ENCODE measurements at regions not wholly inside any gene's neighbourhood (a gene's known extent, or its start where the extent isn't known, plus 50 kb on each side); places are given as distances from the start of the nearest gene placed in this dataset.

DNA sequence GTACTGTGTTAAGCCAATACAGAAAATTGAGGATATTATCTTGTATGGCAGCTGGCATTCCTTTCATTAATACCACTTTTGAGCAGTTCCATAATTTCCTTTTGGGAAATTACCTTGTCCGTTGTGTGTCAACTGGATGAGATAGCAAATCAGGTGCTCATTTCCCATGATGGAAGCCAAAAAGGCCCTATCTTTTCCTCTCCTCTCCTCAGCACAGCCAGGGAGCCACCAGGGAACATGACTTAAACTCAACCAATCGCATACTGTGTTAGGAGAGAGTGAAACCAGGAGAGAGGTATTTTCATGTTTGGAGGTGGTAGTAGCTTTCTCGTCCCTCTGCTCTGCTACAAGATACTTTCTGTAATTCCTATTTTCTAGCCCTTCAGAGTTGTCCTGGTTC lies 96.1 kb upstream of the TOX3 start:
- no peak for FAIRE-seq
- no peak for TF ChIP-seq SMAD3 (CRISPR knock-in tag; IDR thresholded peaks at IDR 0.05)
- TF ChIP-seq, protein P1, sequence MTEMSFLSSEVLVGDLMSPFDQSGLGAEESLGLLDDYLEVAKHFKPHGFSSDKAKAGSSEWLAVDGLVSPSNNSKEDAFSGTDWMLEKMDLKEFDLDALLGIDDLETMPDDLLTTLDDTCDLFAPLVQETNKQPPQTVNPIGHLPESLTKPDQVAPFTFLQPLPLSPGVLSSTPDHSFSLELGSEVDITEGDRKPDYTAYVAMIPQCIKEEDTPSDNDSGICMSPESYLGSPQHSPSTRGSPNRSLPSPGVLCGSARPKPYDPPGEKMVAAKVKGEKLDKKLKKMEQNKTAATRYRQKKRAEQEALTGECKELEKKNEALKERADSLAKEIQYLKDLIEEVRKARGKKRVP (CRISPR knock-in tag; IDR thresholded peaks at IDR 0.05), result no peak
- no peak for TF ChIP-seq ZNF703 (CRISPR knock-in tag; IDR thresholded peaks at IDR 0.05; ENCODE audit: borderline replicate concordance)
- TF ChIP-seq HNRNPH1 (optimal IDR thresholded peaks at IDR 0.05; ENCODE audit: low read depth, low read length), result no peak
- TF ChIP-seq, protein P2, sequence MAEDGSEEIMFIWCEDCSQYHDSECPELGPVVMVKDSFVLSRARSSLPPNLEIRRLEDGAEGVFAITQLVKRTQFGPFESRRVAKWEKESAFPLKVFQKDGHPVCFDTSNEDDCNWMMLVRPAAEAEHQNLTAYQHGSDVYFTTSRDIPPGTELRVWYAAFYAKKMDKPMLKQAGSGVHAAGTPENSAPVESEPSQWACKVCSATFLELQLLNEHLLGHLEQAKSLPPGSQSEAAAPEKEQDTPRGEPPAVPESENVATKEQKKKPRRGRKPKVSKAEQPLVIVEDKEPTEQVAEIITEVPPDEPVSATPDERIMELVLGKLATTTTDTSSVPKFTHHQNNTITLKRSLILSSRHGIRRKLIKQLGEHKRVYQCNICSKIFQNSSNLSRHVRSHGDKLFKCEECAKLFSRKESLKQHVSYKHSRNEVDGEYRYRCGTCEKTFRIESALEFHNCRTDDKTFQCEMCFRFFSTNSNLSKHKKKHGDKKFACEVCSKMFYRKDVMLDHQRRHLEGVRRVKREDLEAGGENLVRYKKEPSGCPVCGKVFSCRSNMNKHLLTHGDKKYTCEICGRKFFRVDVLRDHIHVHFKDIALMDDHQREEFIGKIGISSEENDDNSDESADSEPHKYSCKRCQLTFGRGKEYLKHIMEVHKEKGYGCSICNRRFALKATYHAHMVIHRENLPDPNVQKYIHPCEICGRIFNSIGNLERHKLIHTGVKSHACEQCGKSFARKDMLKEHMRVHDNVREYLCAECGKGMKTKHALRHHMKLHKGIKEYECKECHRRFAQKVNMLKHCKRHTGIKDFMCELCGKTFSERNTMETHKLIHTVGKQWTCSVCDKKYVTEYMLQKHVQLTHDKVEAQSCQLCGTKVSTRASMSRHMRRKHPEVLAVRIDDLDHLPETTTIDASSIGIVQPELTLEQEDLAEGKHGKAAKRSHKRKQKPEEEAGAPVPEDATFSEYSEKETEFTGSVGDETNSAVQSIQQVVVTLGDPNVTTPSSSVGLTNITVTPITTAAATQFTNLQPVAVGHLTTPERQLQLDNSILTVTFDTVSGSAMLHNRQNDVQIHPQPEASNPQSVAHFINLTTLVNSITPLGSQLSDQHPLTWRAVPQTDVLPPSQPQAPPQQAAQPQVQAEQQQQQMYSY (CRISPR knock-in tag; IDR thresholded peaks at IDR 0.05), result no peak
- TF ChIP-seq, protein P3, sequence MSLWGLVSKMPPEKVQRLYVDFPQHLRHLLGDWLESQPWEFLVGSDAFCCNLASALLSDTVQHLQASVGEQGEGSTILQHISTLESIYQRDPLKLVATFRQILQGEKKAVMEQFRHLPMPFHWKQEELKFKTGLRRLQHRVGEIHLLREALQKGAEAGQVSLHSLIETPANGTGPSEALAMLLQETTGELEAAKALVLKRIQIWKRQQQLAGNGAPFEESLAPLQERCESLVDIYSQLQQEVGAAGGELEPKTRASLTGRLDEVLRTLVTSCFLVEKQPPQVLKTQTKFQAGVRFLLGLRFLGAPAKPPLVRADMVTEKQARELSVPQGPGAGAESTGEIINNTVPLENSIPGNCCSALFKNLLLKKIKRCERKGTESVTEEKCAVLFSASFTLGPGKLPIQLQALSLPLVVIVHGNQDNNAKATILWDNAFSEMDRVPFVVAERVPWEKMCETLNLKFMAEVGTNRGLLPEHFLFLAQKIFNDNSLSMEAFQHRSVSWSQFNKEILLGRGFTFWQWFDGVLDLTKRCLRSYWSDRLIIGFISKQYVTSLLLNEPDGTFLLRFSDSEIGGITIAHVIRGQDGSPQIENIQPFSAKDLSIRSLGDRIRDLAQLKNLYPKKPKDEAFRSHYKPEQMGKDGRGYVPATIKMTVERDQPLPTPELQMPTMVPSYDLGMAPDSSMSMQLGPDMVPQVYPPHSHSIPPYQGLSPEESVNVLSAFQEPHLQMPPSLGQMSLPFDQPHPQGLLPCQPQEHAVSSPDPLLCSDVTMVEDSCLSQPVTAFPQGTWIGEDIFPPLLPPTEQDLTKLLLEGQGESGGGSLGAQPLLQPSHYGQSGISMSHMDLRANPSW (CRISPR knock-in tag; IDR thresholded peaks at IDR 0.05; ENCODE audit: borderline replicate concordance), result no peak
- TF ChIP-seq SAFB2 (CRISPR knock-in tag; IDR thresholded peaks at IDR 0.05; ENCODE audit: borderline replicate concordance, low read depth), result no peak
- no peak for TF ChIP-seq IKZF1 (IDR thresholded peaks at IDR 0.05)
- TF ChIP-seq ZNF337 (CRISPR knock-in tag; IDR thresholded peaks at IDR 0.05; ENCODE audit: borderline replicate concordance, low read depth), result no peak
- no peak for TF ChIP-seq KLF11 (CRISPR knock-in tag; IDR thresholded peaks at IDR 0.05)
- TF ChIP-seq, protein P4, sequence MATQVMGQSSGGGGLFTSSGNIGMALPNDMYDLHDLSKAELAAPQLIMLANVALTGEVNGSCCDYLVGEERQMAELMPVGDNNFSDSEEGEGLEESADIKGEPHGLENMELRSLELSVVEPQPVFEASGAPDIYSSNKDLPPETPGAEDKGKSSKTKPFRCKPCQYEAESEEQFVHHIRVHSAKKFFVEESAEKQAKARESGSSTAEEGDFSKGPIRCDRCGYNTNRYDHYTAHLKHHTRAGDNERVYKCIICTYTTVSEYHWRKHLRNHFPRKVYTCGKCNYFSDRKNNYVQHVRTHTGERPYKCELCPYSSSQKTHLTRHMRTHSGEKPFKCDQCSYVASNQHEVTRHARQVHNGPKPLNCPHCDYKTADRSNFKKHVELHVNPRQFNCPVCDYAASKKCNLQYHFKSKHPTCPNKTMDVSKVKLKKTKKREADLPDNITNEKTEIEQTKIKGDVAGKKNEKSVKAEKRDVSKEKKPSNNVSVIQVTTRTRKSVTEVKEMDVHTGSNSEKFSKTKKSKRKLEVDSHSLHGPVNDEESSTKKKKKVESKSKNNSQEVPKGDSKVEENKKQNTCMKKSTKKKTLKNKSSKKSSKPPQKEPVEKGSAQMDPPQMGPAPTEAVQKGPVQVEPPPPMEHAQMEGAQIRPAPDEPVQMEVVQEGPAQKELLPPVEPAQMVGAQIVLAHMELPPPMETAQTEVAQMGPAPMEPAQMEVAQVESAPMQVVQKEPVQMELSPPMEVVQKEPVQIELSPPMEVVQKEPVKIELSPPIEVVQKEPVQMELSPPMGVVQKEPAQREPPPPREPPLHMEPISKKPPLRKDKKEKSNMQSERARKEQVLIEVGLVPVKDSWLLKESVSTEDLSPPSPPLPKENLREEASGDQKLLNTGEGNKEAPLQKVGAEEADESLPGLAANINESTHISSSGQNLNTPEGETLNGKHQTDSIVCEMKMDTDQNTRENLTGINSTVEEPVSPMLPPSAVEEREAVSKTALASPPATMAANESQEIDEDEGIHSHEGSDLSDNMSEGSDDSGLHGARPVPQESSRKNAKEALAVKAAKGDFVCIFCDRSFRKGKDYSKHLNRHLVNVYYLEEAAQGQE (IDR thresholded peaks at IDR 0.05; ENCODE audit: borderline replicate concordance in 1 of 2, low read depth in 1 of 2, low read length in 2 of 2), result no peak
- TF ChIP-seq NR2F6 (IDR thresholded peaks at IDR 0.05), result no peak
- no peak for TF ChIP-seq NR2F6 (CRISPR knock-in tag; IDR thresholded peaks at IDR 0.05)

More for the DNA sequence above, 96.1 kb upstream of the TOX3 start:
- no TSS peak for BruUV-seq (replicated peaks)
- Histone ChIP-seq H3K9ac (ENCODE audit: insufficient read depth, low read depth, low read length) (no peak overlapping the region), H3K79me2 (ENCODE audit: insufficient read depth, low read length) (no peaks in the 10 kb centered on the region), H3K27me3 (ENCODE audit: control insufficient read depth in 1 of 2, insufficient read depth in 2 of 2, low read length in 2 of 2) (peaks cover 0 to 11% of the 10 kb centered on the region in 2 experiments; a peak in 1 of 5 replicates), H3K4me2 (ENCODE audit: low read depth, low read length) (no peak overlapping the region), H3K4me1 (ENCODE audit: insufficient read depth, low read length) (no peaks in the 10 kb centered on the region), H2AFZ (ENCODE audit: low read length) (no peak overlapping the region), H3K9me3 (ENCODE audit: low read length) (no peaks in the 10 kb centered on the region), H3K36me3 (replicated peaks in 1 of 2; ENCODE audit: control insufficient read depth in 1 of 2, insufficient read depth in 2 of 2, low read length in 2 of 2) (no peaks in the 10 kb centered on the region), H3K4me3 (replicated peaks in 1 of 3; ENCODE audit: insufficient read depth in 1 of 3, low read depth in 2 of 3, low read length in 3 of 3) (no peak overlapping the region), H4K20me1 (ENCODE audit: insufficient read depth, low read length) (no peaks in the 10 kb centered on the region), H3K27ac (ENCODE audit: extremely low read length, insufficient read depth, low read length) (no peak overlapping the region)
- CTCF ChIA-PET (ENCODE audit: low intra/inter-chr PET ratio, low total read pairs), result no interaction called here
- DNase-seq (ENCODE audit: low spot score), result no peak
- in situ Hi-C loops (cut with HindIII; ENCODE audit: extremely low pct_ligation_motif_present, low pct_unique_long_range_greater_than_20kb), result no loop called here
- ATAC-seq, result no peak
- intact Hi-C loops (cut with micrococcal nuclease; ENCODE audit: unreplicated experiment), result no loop called here
- POLR2A ChIA-PET, result no interaction called here
- WGBS (ENCODE audit: low lambda C conversion rate), result 34% methylated on average over 3 of the region's 3 CpGs
